ENCODE measurements at regions not wholly inside any gene's neighbourhood (a gene's known extent, or its start where the extent isn't known, plus 50 kb on each side); places are given as distances from the start of the nearest gene placed in this dataset.
"Not testable (repeated sequence)": the region's sequence is repeated elsewhere in the genome, so short reads cannot be mapped to it uniquely, and the experiment has no call there.

DNA sequence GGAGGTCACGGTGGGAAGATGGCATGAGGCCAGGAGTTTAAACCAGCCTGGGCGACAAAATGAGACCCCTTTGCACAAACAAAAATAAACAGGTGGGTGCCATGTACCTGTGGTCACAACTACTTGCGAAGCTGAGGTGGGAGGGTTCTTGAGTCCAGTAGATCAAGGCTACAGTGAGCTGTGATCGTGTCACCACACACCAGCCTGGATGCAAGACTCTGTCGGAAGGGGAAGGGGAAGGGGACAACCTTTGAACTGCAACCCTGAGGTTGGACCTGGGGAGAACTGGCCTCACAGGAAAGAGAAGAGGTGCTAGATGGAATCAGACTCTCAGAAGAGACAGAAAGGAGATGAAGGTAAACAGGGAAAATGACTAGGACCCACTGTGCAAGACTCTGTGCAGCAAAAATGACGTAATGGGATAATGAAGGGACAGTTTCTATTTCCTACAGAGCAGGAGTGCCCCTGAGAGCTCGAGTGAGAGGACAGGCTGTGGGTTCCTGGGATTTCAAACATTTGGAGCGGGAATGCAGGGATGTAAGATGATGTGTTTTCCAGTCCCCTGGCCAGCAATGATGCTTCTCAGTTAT is 131.0 kb upstream of the GRK3 start:
- TF ChIP-seq, protein P1, sequence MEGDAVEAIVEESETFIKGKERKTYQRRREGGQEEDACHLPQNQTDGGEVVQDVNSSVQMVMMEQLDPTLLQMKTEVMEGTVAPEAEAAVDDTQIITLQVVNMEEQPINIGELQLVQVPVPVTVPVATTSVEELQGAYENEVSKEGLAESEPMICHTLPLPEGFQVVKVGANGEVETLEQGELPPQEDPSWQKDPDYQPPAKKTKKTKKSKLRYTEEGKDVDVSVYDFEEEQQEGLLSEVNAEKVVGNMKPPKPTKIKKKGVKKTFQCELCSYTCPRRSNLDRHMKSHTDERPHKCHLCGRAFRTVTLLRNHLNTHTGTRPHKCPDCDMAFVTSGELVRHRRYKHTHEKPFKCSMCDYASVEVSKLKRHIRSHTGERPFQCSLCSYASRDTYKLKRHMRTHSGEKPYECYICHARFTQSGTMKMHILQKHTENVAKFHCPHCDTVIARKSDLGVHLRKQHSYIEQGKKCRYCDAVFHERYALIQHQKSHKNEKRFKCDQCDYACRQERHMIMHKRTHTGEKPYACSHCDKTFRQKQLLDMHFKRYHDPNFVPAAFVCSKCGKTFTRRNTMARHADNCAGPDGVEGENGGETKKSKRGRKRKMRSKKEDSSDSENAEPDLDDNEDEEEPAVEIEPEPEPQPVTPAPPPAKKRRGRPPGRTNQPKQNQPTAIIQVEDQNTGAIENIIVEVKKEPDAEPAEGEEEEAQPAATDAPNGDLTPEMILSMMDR (IDR thresholded peaks at IDR 0.05; ENCODE audit: control extremely low read depth in 1 of 3, insufficient read depth in 1 of 3, low read depth in 1 of 3, low read length in 3 of 3): not testable (repeated sequence)
- TF ChIP-seq SUZ12 (IDR thresholded peaks at IDR 0.05; ENCODE audit: low read length); KDM1A (IDR thresholded peaks at IDR 0.05; ENCODE audit: borderline replicate concordance, low read length); EZH2 (IDR thresholded peaks at IDR 0.05; ENCODE audit: low read depth, low read length, severe bottlenecking); SRF (IDR thresholded peaks at IDR 0.05; ENCODE audit: low read depth, low read length); EP300 (IDR thresholded peaks at IDR 0.05; ENCODE audit: borderline replicate concordance in 1 of 2, low read depth in 2 of 2, low read length in 2 of 2): not testable (repeated sequence)
- TF ChIP-seq, protein P2, sequence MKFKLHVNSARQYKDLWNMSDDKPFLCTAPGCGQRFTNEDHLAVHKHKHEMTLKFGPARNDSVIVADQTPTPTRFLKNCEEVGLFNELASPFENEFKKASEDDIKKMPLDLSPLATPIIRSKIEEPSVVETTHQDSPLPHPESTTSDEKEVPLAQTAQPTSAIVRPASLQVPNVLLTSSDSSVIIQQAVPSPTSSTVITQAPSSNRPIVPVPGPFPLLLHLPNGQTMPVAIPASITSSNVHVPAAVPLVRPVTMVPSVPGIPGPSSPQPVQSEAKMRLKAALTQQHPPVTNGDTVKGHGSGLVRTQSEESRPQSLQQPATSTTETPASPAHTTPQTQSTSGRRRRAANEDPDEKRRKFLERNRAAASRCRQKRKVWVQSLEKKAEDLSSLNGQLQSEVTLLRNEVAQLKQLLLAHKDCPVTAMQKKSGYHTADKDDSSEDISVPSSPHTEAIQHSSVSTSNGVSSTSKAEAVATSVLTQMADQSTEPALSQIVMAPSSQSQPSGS (IDR thresholded peaks at IDR 0.05; ENCODE audit: low read length): not testable (repeated sequence)

Data from H1 (cell line).